ENCODE measurements at regions not wholly inside any gene's neighbourhood (a gene's known extent, or its start where the extent isn't known, plus 50 kb on each side); places are given as distances from the start of the nearest gene placed in this dataset.
"Not testable (repeated sequence)": the region's sequence is repeated elsewhere in the genome, so short reads cannot be mapped to it uniquely, and the experiment has no call there.

- no peak for TF ChIP-seq CTCF (IDR thresholded peaks at IDR 0.05; ENCODE audit: borderline replicate concordance, insufficient read depth, low read depth, low read length)
- H3K4me3 ChIP-seq (ENCODE audit: low read depth, low read length), result no peak overlapping the region
Measured at GRCh38 chr4:101630319-101630986, 160.1 kb upstream of the BANK1 start.

- H3K4me3 ChIP-seq (ENCODE audit: low read depth, low read length), result no peak overlapping the region
- no peak for TF ChIP-seq CTCF (IDR thresholded peaks at IDR 0.05; ENCODE audit: borderline replicate concordance, insufficient read depth, low read depth, low read length)
Measured at GRCh38 chr4:101621120-101621519, 169.4 kb upstream of the BANK1 start.

- TF ChIP-seq CTCF (IDR thresholded peaks at IDR 0.05; ENCODE audit: borderline replicate concordance, insufficient read depth, low read depth, low read length), result no peak
Measured at GRCh38 chr4:101615652-101616051, 174.9 kb upstream of the BANK1 start.

GRCh38 chr4:101606989-101607388, 183.5 kb upstream of the BANK1 start:
- not testable (repeated sequence) for H3K4me3 ChIP-seq (ENCODE audit: low read depth, low read length)

More at GRCh38 chr4:101615652-101616051, 174.9 kb upstream of the BANK1 start:
- H3K4me3 ChIP-seq (ENCODE audit: low read depth, low read length), result no peak overlapping the region

- TF ChIP-seq CTCF (IDR thresholded peaks at IDR 0.05; ENCODE audit: borderline replicate concordance, insufficient read depth, low read depth, low read length), result no peak
- H3K4me3 ChIP-seq (ENCODE audit: low read depth, low read length), result no peak overlapping the region
Measured at GRCh38 chr4:101604976-101605375, 185.6 kb upstream of the BANK1 start.

GRCh38 chr4:101600287-101600686, 190.2 kb upstream of the BANK1 start:
- no peak for TF ChIP-seq CTCF (IDR thresholded peaks at IDR 0.05; ENCODE audit: borderline replicate concordance, insufficient read depth, low read depth, low read length)

GRCh38 chr4:101599620-101600019, 190.9 kb upstream of the BANK1 start:
- no peak for TF ChIP-seq CTCF (IDR thresholded peaks at IDR 0.05; ENCODE audit: borderline replicate concordance, insufficient read depth, low read depth, low read length)
- H3K4me3 ChIP-seq (ENCODE audit: low read depth, low read length), result no peak overlapping the region

More at GRCh38 chr4:101600287-101600686, 190.2 kb upstream of the BANK1 start:
- H3K4me3 ChIP-seq (ENCODE audit: low read depth, low read length), result no peak overlapping the region

Measured in GM12875 (cell line).